ENCODE measurements at regions not wholly inside any gene's neighbourhood (a gene's known extent, or its start where the extent isn't known, plus 50 kb on each side); places are given as distances from the start of the nearest gene placed in this dataset.

DNA sequence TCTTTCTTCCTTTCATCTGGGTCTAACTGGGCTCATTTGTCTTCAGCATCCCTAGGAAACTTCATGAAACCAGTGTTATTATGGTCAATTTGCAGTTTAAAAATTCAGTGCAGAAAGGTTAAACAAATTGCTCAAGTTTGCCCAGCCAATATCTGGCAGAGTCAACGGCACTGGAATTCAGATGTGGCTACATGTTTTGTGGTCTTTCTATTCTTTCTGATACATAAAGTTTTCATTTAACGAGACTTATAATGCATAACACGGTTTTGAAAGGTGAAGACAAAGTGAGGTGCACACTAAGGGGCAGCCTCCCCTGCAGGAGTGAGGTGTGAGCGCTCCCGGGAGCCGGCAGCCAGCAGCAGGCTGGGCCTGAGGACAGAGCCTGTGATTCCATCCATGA is 164.6 kb downstream of the RTP5 start:
- TF ChIP-seq, protein P1, sequence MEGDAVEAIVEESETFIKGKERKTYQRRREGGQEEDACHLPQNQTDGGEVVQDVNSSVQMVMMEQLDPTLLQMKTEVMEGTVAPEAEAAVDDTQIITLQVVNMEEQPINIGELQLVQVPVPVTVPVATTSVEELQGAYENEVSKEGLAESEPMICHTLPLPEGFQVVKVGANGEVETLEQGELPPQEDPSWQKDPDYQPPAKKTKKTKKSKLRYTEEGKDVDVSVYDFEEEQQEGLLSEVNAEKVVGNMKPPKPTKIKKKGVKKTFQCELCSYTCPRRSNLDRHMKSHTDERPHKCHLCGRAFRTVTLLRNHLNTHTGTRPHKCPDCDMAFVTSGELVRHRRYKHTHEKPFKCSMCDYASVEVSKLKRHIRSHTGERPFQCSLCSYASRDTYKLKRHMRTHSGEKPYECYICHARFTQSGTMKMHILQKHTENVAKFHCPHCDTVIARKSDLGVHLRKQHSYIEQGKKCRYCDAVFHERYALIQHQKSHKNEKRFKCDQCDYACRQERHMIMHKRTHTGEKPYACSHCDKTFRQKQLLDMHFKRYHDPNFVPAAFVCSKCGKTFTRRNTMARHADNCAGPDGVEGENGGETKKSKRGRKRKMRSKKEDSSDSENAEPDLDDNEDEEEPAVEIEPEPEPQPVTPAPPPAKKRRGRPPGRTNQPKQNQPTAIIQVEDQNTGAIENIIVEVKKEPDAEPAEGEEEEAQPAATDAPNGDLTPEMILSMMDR (IDR thresholded peaks at IDR 0.05; ENCODE audit: low read depth, low read length): no peak
- no peak overlapping the region for H3K4me3 ChIP-seq (replicated peaks in 1 of 2; ENCODE audit: low read depth in 2 of 2, low read length in 2 of 2)
- no peak for DNase-seq (ENCODE audit: low read depth in 2 of 2)

DNA sequence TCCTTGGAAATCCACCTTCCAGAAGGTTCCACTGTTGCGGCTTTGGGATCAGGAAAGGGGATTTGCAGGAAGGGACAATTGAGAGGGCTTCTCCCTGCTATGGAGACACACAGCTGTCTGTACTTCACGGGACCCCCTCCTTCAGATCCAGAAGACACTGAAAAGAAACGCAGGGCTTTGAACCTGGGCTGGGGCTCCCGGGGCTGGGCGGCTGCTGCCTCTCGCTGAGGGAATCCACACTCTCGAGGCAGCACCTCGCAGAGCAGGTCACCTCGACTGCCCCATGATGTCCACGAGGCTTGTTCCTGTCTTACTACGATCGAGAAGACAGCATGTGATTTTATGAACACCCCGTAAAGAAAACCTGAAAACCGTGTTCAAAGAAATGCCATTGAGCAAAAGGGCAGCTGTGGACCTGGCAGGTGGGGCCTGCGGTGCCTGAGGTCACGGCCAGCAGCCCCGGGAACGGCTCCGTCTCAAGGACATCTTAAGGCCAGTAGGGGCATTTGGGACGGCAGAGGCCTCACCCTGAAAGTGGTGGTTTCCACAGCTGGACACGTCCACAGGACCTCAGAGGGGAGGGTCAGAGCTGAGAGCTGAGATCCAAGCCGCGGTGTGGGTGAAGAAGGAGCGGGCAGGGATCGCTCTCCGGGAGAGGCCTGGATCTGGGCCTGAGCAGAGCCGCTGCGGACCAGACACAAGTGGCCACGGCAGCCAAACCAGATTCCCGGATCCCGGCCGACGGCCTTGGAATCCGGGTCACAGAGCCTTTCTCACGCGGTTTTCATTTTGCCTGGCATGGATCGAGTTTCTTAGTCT is 165.7 kb downstream of the RTP5 start:
- TF ChIP-seq, protein P1 (IDR thresholded peaks at IDR 0.05; ENCODE audit: low read depth, low read length): no peak
- no peak overlapping the region for H3K4me3 ChIP-seq (replicated peaks in 1 of 2; ENCODE audit: low read depth in 2 of 2, low read length in 2 of 2)
- DNase-seq (ENCODE audit: low read depth in 2 of 2): no peak

DNA sequence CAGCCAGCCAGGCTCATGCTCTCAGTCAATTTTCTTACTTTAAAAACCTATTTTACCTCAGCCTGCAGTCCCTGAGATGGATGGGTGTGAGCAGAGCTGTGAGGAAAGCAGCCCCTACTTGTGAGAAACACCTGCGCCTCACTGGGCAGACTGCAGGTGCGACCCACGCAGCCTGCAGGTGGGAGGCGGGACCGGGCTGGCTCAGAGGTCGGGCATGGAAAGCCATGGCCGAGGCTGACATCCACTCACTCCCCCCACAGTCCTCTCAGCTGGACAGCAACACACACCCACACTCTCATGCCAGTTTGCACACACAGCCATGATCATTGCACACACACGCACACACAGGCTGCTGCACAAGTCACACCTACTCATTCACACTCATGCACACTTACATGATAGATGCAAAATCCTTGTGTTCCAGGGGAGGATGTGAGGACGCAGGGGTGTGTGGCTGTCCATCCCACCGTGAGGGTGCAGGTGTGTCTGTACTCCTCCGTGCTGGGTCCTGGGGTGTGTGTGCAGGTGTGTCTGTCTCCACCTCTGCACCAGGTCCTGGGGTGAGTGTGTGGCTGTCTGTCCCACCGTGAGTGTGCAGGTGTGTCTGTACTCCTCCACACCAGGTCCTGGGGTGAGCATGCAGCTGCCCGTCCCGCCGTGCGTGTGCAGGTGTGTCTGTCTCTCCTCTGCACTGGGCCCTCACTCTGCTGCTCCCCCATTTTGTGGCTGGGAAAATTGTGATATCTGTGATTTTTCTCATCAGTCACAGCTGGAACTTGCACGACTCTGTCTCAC is 166.5 kb downstream of the RTP5 start:
- H3K4me3 ChIP-seq (replicated peaks in 1 of 2; ENCODE audit: low read depth in 2 of 2, low read length in 2 of 2): no peak overlapping the region
- TF ChIP-seq, protein P1 (IDR thresholded peaks at IDR 0.05; ENCODE audit: low read depth, low read length): no peak
- no peak for DNase-seq (ENCODE audit: low read depth in 2 of 2)

DNA sequence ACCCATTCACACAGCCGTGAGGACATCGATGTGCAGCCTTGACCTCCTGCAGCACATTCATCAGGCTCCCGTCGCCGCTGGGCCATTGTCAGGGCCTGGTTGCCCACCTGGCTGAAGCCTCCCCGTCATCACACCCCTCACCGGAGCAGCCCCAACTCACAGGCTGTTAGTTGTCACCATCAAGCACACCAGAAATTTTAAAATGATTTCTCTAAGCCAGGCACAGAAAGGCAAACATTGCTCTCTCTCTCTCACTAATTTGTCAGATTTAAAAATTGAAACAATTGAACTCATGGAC is 167.1 kb downstream of the RTP5 start:
- TF ChIP-seq, protein P1 (IDR thresholded peaks at IDR 0.05; ENCODE audit: low read depth, low read length): no peak
- no peak overlapping the region for H3K4me3 ChIP-seq (replicated peaks in 1 of 2; ENCODE audit: low read depth in 2 of 2, low read length in 2 of 2)

DNA sequence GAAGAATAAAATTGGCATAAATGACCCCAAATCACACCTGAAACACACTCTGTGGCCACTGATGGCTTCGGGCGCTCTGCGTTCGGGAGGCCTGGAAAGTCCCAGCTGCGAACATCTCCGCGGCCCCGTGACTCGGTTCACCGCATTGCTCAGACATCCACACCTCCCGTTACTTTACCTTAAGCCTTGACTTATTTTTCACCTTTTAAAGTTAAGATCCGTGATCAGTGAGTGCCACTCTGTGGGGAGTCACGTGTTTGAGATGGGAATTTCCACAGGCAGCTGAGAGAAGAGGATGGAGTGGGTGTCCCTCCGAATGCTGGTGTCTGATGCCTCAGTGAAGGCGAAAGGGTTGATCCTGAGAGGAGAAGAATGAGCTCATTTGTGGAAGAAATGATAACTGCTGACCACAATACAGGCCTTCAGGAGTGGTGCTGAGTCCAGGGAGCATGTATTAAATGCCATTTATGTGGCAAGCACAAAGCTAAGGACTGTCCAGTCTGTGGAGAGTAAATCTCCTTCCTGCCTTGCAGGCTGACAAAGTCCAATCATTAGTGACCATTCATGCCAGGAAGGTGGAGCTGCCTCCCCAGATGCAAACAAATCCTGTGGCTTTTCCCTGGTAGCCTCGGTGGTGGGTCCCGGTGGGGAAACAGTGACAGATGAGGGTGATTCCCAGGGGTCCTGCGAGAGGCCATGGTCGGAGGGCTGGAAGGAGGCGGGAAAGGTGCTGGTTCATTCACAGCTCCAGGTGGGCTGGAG is 168.8 kb downstream of the RTP5 start:
- TF ChIP-seq, protein P1 (IDR thresholded peaks at IDR 0.05; ENCODE audit: low read depth, low read length): no peak
- DNase-seq (ENCODE audit: low read depth in 2 of 2): no peak
- H3K4me3 ChIP-seq (replicated peaks in 1 of 2; ENCODE audit: low read depth in 2 of 2, low read length in 2 of 2): no peak overlapping the region

More for the DNA sequence above, 167.1 kb downstream of the RTP5 start:
- no peak for DNase-seq (ENCODE audit: low read depth in 2 of 2)

DNA sequence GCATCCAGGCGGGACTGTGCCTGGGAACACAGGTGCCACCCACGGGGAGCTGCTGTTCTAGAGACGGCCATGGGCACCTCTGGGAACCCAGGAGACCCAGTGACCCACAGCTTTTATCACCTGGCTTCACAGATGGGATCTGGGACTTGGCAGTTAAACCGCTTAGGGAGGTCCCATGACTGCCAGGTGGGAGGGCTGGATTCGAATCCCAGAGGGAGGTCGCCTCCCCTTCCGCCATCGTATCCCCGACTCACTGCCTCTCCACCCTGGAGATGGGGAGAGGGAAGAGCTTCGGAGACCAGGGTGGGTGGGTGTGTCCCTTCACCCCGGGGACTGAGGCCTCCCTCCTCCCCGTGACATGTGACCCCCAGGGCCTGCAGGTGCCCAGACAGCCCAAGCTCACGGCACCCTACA is 169.4 kb downstream of the RTP5 start:
- no peak for DNase-seq (ENCODE audit: low read depth in 2 of 2)
- TF ChIP-seq, protein P1 (IDR thresholded peaks at IDR 0.05; ENCODE audit: low read depth, low read length): no peak
- no peak overlapping the region for H3K4me3 ChIP-seq (replicated peaks in 1 of 2; ENCODE audit: low read depth in 2 of 2, low read length in 2 of 2)

All from cardiac fibroblast (primary cell).